ENCODE measurements at regions not wholly inside any gene's neighbourhood (a gene's known extent, or its start where the extent isn't known, plus 50 kb on each side); places are given as distances from the start of the nearest gene placed in this dataset.
"Not testable (repeated sequence)": the region's sequence is repeated elsewhere in the genome, so short reads cannot be mapped to it uniquely, and the experiment has no call there.

DNA sequence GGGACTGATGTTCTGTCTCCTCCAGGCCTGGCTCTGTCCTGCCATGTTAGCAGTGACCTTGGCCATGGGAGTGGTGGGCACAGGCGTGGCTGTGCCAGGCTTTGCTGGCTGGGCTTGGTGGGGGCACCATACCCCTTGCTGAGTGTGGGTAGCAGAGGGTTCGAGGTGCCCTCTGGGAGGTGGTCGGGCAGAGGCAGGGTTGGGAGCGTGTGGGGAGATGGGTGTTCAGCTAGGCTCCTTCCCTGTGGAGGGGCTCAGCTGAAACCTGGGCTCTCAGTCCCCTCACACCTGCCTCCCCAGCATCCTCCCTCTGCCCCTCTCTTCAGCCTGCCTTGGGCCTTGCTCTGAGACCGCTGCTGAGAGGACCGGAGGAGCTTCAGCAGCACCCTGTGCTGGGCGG is 109.6 kb downstream of the TMEM121 start:
- DNase-seq (ENCODE audit: low read depth in 1 of 2, low spot score in 1 of 2) = not testable (repeated sequence)

DNA sequence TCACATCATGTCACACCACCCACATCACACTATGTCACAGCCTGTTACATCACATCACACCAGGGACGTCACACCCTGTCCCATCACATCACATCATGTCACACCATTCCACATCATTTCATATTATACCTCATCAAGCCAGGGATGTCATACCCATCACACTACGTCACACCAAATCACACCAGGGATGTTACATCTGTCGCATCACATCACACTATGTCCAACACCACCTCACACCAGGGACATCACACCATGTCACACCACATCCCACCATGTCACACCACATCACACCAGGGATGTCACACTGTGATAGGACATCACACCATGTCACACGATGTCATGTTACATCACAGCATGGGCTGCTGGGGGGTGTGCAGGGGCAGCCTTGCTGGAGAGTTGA is 110.6 kb downstream of the TMEM121 start:
- no peak for DNase-seq (ENCODE audit: low read depth in 1 of 2, low spot score in 1 of 2)

DNA sequence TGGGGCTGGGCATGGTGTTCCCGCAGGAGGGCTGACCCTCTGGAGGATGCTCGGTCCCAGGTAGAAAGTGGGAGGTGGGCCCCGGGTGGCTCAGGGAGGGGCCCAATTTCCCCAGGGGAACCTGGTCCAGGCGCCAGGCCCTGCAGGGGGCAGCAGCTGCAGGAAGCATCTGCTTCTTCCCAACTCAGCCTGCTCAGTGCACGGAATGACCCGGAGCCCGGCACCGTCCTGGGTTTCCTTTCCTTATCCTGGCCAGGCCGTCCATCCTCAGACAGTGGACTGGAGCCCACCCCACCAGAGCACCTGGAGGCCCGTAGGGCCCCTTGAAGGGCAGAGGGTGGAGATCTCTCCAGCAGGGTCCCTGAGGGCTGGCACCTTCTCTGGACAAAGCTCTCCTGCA is 111.0 kb downstream of the TMEM121 start:
- not testable (repeated sequence) for DNase-seq (ENCODE audit: low read depth in 1 of 2, low spot score in 1 of 2)

DNA sequence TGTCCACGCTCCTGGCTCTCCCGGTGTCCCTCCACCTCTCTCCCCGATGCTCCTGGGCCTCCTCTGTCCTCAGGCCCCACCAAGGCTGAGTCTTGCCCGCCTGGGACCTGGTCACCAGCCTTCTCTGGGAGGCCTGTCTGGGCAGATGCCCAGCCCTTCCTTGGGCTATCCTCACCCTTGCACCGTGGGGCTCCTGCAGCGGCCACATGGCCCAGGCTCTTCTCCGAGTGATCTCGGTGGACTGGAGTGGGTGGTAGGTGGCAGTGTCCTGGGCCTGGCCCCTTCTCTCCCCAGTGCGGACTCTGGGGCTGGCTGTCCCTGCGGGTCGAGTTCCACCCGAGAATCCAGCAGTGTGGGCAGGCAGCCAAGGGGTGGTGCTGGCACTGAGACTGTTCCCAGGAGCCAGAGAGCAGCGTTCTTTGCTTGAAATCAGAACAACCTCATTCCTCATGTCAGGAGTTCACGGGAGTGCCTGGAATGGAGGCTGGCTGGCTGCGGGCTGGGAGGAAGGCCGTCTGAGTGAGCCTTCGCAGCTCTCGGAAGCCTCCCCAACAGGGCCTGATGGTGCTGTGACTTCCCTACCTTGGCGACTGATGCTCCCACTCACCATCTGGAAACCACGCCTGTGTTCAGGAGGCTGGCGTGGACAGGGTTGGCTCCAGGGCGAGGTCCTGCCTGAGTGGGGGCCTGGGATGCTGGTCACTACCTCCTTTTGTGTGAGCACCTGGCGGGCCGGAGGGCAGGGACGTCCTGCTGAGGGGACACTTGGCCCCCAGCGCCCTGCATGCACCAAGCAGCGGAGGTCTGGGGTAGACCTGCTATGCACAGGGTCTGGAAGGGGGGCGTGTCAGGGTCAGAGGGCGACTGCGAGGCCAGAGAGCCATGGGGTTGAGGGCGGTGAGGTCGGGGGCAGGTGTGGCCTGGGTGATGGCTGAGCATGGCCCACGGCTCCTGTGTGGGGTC is 113.9 kb downstream of the TMEM121 start:
- not testable (repeated sequence) for DNase-seq (ENCODE audit: low read depth in 1 of 2, low spot score in 1 of 2)

DNA sequence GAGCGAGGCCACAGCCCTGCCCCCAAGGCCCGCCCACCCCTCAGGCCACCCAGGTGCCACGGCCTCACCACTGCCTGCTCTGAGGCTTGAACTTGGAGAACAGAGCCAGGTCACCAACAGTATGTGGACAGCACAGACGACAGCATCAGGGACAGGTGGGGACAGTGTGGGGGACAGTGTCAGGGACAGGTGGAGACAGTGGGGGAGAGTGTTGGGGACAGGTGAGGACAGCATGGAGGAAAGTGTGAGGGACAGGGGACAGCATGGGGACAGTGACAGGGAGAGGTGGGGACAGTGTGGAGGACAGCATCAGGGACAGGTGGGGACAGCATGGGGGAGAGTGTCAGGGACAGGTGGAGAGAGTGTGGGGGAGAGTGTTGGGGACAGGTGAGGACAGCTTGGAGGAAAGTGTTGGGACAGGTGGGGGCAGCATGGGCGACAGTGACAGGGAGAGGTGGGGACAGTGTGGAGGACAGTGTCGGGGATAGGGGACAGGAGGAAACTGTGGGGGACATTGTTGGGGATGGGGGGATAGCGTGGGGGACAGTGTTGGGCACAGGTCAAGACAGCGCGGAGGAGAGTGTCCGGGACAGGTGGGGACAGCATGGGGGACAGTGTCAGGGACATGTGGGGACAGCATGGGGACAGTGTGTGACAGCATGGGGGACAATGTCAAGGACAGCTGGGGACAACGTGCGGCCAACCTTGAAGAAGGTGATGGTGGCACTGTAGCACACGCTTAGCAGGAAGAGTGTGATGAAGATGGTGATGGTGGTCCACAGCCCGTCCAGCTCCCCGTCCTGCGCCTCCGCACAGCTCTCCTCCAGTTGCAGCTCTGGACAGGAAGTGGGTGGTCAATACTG is 114.9 kb downstream of the TMEM121 start:
- DNase-seq (ENCODE audit: low read depth in 1 of 2, low spot score in 1 of 2) = no peak

DNA sequence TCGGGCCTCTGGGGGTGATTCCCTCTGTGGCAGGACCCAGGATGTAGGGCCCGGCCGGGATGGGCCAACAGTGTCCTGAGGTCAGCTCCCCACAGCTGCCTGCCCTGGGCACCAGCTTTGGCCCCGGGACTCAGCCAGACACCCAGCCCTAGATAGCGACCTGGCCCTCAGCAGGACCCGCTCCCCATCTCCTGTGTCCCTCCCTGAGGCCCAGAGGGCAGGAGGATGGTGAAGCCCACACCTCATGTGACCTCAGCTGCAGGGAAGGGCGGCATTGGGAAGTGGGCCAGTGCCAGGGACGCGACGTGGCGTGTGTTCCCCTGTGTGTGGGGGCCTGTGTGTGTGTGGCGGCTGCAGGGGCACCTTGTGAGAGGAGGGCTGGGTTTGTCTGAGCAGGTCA is 115.6 kb downstream of the TMEM121 start:
- not testable (repeated sequence) for DNase-seq (ENCODE audit: low read depth in 1 of 2, low spot score in 1 of 2)

DNA sequence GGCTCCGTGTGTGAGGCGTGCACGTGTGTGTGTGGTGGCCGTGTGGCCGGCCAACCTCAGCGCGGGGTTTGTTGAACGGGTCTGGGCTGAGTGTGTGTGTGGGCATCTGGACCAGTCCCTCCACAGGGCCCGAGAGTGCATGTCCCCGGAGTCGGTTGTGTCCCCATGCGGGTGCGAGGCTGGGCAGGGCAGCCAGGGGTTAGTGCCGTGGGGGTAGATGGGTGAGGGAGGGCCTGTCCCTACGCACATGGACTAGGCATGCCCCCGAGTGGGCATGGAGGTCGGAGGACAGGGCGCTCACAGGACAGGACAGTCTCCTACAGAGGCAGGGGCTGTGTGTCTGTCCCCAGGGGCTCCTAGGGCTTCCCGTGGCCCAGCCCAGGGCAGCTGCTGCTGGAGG is 116.1 kb downstream of the TMEM121 start:
- not testable (repeated sequence) for DNase-seq (ENCODE audit: low read depth in 1 of 2, low spot score in 1 of 2)

DNA sequence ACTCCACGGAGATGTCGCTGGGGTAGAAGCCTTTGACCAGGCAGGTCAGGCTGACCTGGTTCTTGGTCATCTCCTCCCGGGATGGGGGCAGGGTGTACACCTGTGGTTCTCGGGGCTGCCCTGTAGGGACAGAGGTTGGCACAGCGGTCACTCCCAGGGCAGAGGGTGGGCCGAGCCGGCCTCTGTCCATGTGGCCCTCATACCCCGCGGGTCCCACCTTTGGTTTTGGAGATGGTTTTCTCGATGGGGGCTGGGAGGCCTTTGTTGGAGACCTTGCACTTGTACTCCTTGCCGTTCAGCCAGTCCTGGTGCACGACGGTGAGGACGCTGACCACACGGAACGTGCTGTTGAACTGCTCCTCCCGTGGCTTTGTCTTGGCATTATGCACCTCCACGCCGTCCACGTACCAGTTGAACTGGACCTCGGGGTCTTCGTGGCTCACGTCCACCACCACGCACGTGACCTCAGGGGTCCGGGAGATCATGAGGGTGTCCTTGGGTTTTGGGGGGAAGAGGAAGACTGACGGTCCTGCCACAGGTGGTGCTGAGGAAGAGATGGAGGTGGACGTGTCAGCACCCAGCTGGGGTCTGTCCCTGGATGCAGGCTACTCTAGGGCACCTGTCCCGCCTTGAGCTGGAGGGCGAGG is 117.1 kb downstream of the TMEM121 start:
- DNase-seq (ENCODE audit: low read depth in 1 of 2, low spot score in 1 of 2) = not testable (repeated sequence)

DNA sequence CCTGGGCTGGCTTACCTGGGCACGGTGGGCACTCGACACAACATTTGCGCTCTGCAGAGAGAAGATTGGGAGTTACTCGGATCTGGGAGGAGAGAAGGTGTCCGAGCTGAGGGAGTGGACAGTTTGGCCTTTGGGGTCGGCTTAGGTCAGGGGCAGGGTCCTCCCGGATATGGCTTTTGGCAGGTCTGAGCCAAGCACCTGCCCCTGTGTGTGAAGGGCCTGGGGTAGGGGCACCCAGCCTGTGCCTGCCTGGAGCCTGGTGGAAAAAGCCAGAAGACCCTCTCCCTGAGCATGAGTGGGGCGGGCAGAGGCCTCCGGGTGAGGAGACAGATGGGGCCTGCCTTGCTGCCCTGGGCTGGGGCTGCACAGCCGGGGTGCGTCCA is 117.7 kb downstream of the TMEM121 start:
- not testable (repeated sequence) for DNase-seq (ENCODE audit: low read depth in 1 of 2, low spot score in 1 of 2)

DNA sequence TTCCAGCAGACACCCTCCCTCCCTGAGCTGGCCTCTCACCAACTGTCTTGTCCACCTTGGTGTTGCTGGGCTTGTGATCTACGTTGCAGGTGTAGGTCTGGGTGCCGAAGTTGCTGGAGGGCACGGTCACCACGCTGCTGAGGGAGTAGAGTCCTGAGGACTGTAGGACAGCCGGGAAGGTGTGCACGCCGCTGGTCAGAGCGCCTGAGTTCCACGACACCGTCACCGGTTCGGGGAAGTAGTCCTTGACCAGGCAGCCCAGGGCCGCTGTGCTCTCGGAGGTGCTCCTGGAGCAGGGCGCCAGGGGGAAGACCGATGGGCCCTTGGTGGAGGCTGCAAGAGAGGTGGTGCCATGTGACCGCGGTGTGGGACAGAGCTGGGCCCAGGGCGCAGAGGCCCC is 118.1 kb downstream of the TMEM121 start:
- DNase-seq (ENCODE audit: low read depth in 1 of 2, low spot score in 1 of 2) = not testable (repeated sequence)

DNA sequence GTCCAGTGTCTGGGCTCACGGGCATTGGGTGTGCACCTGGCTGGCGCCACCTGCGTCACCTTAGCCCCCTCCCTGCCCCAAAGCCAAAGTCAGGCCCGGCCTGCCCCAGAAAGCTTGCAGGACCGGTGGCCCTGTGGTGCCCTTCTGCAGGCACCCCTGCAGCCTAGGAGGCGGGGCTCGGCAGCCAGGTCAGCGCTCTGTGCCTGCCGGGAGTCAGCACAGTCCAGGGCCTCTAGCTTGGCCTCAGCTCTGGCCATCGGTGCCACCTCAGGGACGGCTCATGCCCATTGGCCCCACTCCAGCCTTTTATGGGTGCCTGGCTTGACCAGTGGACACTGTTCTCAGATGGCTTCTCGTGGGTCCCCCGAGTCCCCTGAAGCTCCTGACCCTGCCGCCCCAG is 118.5 kb downstream of the TMEM121 start:
- not testable (repeated sequence) for DNase-seq (ENCODE audit: low read depth in 1 of 2, low spot score in 1 of 2)

DNA sequence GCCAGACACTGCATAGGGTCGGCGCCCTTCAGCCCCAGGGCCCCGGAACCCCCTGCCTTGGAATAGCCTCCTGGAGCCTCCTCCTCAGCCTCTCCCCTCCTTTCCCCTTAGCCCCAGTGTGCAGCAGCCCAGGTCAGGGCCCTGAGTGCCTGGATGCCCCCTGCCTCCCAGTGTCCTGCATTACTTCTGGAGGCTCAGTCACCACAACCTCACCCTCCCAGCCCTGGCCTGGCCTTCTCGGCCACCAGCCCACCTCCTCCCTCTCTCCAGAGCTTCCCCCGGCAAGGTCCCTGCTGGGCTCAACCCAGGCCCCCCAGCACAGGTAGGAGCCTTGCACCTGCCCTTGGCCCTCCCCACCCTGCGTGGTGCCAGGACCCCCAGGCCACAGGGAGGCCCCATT is 119.0 kb downstream of the TMEM121 start:
- DNase-seq (ENCODE audit: low read depth in 1 of 2, low spot score in 1 of 2) = not testable (repeated sequence)

DNA sequence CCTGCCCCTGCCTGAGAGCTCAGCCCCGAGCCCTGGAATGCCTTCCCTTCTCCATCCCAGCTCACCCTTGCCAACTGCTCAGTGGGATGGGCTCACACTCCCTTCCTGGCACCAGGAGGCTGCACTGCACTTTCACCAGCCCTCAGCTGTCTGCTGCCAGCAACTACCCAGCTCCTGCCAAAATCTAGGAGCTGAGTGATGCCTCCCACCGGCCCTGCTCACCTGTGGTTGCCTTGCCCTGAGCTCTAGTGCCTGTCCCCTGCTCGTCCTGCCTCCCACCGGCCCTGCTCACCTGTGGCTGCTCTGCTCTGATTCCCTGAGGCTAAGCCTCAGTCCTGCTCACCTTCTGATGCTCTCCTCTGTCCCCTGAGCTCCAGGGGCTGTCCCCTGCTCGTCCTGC is 119.8 kb downstream of the TMEM121 start:
- no peak for DNase-seq (ENCODE audit: low read depth in 1 of 2, low spot score in 1 of 2)

DNA sequence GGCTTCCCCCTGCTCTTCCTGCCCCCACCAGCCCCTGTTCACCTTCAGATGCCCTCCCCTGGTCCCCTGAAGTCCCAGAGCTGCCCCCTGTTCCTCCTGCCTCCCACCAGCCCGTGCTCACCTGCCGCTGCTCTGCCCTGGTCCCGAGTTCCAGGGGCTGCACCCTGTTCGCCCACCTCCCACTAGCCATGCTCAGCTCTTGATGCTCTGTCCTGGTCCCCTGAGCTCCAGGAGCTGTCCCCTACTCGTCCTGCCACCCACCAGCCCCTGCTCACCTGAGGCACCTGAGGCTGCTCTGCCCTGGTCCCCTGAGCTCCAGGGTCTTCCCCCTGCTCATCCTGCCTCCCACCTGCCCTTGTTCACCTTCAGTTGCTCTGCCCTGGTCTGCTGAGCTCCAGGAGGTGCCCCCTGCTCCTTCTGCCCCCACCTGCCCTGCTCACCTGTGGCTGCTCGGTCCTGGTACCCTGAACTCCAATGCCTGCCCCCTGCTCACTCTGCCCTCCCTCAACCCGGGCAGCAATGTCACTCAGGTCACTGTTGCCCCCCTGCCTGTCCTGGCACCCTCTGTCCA is 120.4 kb downstream of the TMEM121 start:
- not testable (repeated sequence) for DNase-seq (ENCODE audit: low read depth in 1 of 2, low spot score in 1 of 2)

DNA sequence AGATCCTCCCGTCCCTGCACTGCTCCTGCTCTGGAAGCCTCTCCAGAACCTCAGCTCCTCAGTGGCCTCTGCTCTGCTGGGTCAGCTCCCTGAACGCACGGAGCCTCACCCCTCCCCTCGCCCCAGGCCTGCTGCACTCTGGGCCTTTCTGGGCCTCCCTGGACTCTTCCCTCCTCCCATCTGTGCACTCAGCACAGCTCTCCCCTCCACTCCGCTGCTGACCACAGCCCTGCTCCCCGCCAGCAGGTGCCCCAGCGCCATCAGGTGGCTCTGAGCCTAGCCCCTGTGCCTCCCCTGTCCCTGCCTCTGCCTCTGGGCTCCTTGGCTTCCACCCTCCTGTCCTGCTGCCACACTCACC is 121.0 kb downstream of the TMEM121 start:
- not testable (repeated sequence) for DNase-seq (ENCODE audit: low read depth in 1 of 2, low spot score in 1 of 2)

DNA sequence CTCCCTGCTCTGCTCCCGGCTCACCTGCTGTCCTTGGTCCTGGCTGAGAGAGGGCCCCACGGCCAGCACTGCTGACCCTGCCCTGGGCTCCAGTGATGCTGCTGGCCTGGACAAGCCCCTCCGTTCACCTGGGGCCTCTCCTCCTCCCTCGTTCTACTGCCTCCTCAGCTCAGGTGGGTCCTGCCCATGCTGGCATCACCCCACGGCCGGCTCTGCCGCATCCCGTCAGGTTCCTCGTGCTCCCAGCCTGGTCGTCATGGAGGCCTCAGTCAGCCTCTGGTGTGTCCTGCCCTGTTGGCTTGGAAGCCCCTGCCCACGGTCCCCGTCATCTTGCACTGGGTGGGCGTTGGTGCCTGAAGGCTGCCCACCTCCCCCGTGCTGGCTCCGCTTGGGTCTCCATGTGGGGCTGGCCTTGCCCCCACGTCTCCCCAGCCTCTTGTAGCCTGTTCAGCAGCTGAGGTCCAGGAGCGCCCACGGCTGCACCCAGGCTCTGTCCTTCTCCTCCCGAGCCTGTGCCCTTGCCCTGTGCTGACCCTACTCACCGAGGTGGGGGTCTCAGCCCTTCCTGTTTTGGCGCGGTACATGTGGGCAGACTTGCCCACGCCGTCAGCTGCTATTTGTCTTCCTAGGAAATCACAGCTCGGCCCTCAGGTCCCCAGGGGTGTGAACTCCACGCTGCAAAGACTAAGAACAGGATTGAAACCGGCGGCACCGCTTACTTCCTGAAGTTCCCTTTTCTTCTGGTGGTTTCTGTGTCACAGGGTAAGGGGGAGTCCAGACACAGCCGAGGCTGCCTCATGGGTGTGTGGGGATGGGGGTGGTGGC is 121.6 kb downstream of the TMEM121 start:
- no peak for DNase-seq (ENCODE audit: low read depth in 1 of 2, low spot score in 1 of 2)

DNA sequence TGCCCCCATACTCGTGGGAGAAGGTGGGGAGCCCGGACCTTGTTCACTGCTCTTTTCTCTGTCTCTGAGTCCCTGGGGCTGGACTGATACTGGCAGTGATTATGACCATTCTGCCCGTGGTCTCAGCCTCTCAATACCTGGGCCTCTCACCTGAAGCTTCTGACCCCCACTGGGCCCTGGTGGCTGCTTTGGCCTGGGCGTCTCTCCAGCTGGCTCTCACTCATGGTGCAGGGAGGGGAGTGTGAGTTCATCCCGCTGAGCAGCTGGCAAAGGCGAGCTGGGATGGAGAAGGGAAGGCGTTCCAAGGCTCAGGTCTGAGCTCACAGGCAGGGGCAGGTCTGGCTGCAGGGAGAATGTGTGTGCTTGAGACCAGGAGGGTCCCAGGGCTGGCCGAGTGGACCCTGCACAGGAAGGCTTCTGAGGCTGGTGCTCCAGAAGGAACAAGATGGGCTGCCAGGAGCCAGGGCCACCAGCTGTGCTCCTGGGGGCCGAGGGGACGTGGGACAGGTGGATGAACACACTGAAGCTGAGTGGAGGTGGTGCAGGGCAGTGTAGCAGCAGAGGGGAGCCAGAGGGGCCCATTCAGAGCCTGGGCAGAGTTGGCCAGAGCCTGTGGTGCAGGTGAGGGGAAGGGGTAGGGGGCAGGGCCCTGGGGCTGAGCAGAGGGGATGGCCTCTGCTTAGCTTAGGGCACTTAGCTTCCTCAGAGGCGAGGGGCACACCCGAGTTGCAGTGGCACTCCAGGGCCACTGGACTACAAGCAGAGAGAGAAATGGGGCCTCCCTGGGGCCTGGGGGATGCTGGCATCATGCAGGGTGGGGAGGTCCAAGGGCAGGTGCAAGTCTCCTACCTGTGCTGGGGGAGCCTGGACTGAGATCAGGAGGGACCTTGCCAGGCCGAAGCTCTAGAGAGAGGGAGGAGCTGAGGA is 122.5 kb downstream of the TMEM121 start:
- DNase-seq (ENCODE audit: low read depth in 1 of 2, low spot score in 1 of 2) = not testable (repeated sequence)

DNA sequence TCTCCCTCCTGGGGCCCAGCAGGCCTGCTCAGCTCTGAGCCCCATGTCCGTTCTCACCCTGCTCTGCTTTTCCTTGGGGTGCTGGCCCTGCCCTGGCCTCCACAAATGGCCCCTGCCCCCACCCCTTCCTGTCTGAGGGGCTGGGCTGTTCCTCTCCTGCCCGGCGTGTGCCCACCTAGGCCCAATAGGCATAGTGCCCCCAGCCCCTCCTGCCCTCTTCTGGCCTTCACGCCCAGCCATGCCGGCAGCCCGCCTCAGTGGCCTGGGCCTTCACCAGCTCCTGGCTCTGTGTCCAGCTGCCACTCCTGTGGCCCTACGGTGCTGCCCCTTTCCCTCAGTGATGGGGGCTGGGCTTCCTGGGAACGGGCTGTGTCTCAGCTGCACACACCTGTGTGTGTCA is 125.9 kb downstream of the TMEM121 start:
- DNase-seq (ENCODE audit: low read depth in 1 of 2, low spot score in 1 of 2) = not testable (repeated sequence)

DNA sequence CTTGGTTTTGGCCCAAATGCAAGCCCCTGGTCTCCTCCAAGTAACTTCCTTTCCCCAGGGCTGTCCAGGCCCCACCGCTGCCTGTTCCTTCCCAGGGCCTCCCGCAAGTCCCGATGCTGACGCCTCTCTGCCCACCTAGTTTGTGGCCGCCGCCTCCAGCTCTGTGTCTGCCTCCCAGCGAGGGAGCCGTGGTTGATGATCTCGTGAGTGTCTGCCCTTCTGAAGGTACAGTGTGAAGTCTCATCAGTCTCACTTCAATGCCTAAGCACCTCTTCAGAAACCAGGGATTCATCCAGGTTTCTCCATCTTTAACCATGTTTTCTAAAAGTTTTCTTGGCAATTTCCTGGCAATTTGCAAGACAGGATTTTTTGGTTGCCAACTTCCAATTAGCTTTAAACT is 127.5 kb downstream of the TMEM121 start:
- DNase-seq (ENCODE audit: low read depth in 1 of 2, low spot score in 1 of 2) = not testable (repeated sequence)
